ENCODE measurements at regions not wholly inside any gene's neighbourhood (a gene's known extent, or its start where the extent isn't known, plus 50 kb on each side); places are given as distances from the start of the nearest gene placed in this dataset.
"Not testable (repeated sequence)": the region's sequence is repeated elsewhere in the genome, so short reads cannot be mapped to it uniquely, and the experiment has no call there.

GRCh38 chrX:829145-829544, 198.6 kb downstream of the SHOX start:
- Histone ChIP-seq H3K27ac (no peak overlapping the region), H3K36me3 (no peaks in the 10 kb centered on the region), H3K9me3 (no peaks in the 10 kb centered on the region), H3K4me1 (no peaks in the 10 kb centered on the region), H3K27me3 (ENCODE audit: low read depth) (no peaks in the 10 kb centered on the region), H3K4me3 (no peak overlapping the region)
- ATAC-seq (no peak), DNase-seq (no peak)
- no peak for TF ChIP-seq CTCF (IDR thresholded peaks at IDR 0.05)
- intact Hi-C loops (cut with DNase I), result no loop called here

- DNase-seq (no peak), ATAC-seq (no peak)
- intact Hi-C loops (cut with DNase I), result no loop called here
These were observed 197.9 kb downstream of the SHOX start for GRCh38 chrX:828411-828959.

GRCh38 chrX:826448-826847, 195.9 kb downstream of the SHOX start:
- DNase-seq, result no peak

More at GRCh38 chrX:828411-828959, 197.9 kb downstream of the SHOX start:
- TF ChIP-seq CTCF (IDR thresholded peaks at IDR 0.05), result no peak
- no peaks in the 10 kb centered on the region for H3K27me3 ChIP-seq (ENCODE audit: low read depth)
- no peaks in the 10 kb centered on the region for H3K36me3 ChIP-seq
- no peak overlapping the region for H3K27ac ChIP-seq
- no peaks in the 10 kb centered on the region for H3K4me1 ChIP-seq
- H3K4me3 ChIP-seq, result no peak overlapping the region
- H3K9me3 ChIP-seq, result no peaks in the 10 kb centered on the region

GRCh38 chrX:825991-826390, 195.4 kb downstream of the SHOX start:
- Histone ChIP-seq H3K4me1 (no peaks in the 10 kb centered on the region), H3K27ac (no peak overlapping the region), H3K4me3 (no peak overlapping the region), H3K27me3 (ENCODE audit: low read depth) (no peaks in the 10 kb centered on the region), H3K9me3 (no peaks in the 10 kb centered on the region), H3K36me3 (no peaks in the 10 kb centered on the region)
- DNase-seq, result no peak
- no peak for TF ChIP-seq CTCF (IDR thresholded peaks at IDR 0.05)
- intact Hi-C loops (cut with DNase I), result no loop called here
- no peak for ATAC-seq

More at GRCh38 chrX:826448-826847, 195.9 kb downstream of the SHOX start:
- H3K9me3 ChIP-seq, result no peaks in the 10 kb centered on the region
- intact Hi-C loops (cut with DNase I), result no loop called here
- H3K36me3 ChIP-seq, result no peaks in the 10 kb centered on the region
- ATAC-seq, result no peak
- TF ChIP-seq CTCF (IDR thresholded peaks at IDR 0.05), result no peak
- H3K27me3 ChIP-seq (ENCODE audit: low read depth), result no peaks in the 10 kb centered on the region
- no peaks in the 10 kb centered on the region for H3K4me1 ChIP-seq
- no peak overlapping the region for H3K4me3 ChIP-seq
- H3K27ac ChIP-seq, result no peak overlapping the region

GRCh38 chrX:823073-823472, 192.5 kb downstream of the SHOX start:
- H3K9me3 ChIP-seq; H3K4me3 ChIP-seq; H3K27ac ChIP-seq; ATAC-seq; H3K27me3 ChIP-seq (ENCODE audit: low read depth); H3K36me3 ChIP-seq; H3K4me1 ChIP-seq; intact Hi-C loops (cut with DNase I); DNase-seq: not testable (repeated sequence)

- no peak for DNase-seq
- H3K9me3 ChIP-seq, result peaks cover 3% of the 10 kb centered on the region
- TF ChIP-seq CTCF (IDR thresholded peaks at IDR 0.05), result no peak
These were observed 190.9 kb downstream of the SHOX start for GRCh38 chrX:821327-822107.

More at GRCh38 chrX:821327-822107, 190.9 kb downstream of the SHOX start:
- Histone ChIP-seq H3K4me3 (no peak overlapping the region), H3K27me3 (ENCODE audit: low read depth) (no peaks in the 10 kb centered on the region), H3K27ac (no peak overlapping the region), H3K4me1 (no peaks in the 10 kb centered on the region), H3K36me3 (no peaks in the 10 kb centered on the region)
- ATAC-seq, result no peak
- intact Hi-C loops (cut with DNase I), result no loop called here
